HG02588 (cell line): ENCODE measurements at regions not wholly inside any gene's neighbourhood (a gene's known extent, or its start where the extent isn't known, plus 50 kb on each side); places are given as distances from the start of the nearest gene placed in this dataset.
"Not testable (repeated sequence)": the region's sequence is repeated elsewhere in the genome, so short reads cannot be mapped to it uniquely, and the experiment has no call there.

Source experiments
- ATAC-seq: cut with Tn5 transposase; IDR thresholded peaks from one replicate; pipeline ENCODE4 v1.9.1; 2021; ENCODE audit warnings: mild to moderate bottlenecking, moderate library complexity; ENCODE audit not compliant: unreplicated experiment

GRCh38 chr4:43410636-43411035, 518.1 kb downstream of the GRXCR1 start:
- no peak for ATAC-seq

GRCh38 chr4:43411226-43411625, 518.7 kb downstream of the GRXCR1 start:
- ATAC-seq, result no peak

GRCh38 chr4:43423276-43423675, 530.8 kb downstream of the GRXCR1 start:
- ATAC-seq, result no peak

GRCh38 chr4:43425206-43425605, 532.7 kb downstream of the GRXCR1 start:
- ATAC-seq, result no peak

- ATAC-seq, result no peak
Observed at GRCh38 chr4:43435291-43435690, 542.8 kb downstream of the GRXCR1 start.

GRCh38 chr4:43452948-43453347, 560.4 kb downstream of the GRXCR1 start:
- no peak for ATAC-seq

GRCh38 chr4:43456383-43456782, 563.9 kb downstream of the GRXCR1 start:
- no peak for ATAC-seq

- no peak for ATAC-seq
Observed at GRCh38 chr4:43457866-43458265, 565.4 kb downstream of the GRXCR1 start.

- ATAC-seq, result no peak
Observed at GRCh38 chr4:43458293-43458692, 565.8 kb downstream of the GRXCR1 start.

- ATAC-seq, result no peak
Observed at GRCh38 chr4:43471950-43472349, 579.4 kb downstream of the GRXCR1 start.

GRCh38 chr4:43481526-43481925, 589.0 kb downstream of the GRXCR1 start:
- no peak for ATAC-seq

- no peak for ATAC-seq
Observed at GRCh38 chr4:43485196-43485595, 592.7 kb downstream of the GRXCR1 start.

GRCh38 chr4:43496188-43496587, 603.7 kb downstream of the GRXCR1 start:
- ATAC-seq, result no peak

- no peak for ATAC-seq
Observed at GRCh38 chr4:43496602-43497001, 604.1 kb downstream of the GRXCR1 start.

- not testable (repeated sequence) for ATAC-seq
Observed at GRCh38 chr4:43505823-43506222, 613.3 kb downstream of the GRXCR1 start.

- ATAC-seq, result no peak
Observed at GRCh38 chr4:43512253-43512652, 619.7 kb downstream of the GRXCR1 start.

- no peak for ATAC-seq
Observed at GRCh38 chr4:43525646-43526045, 633.1 kb downstream of the GRXCR1 start.

GRCh38 chr4:43547561-43547960, 655.0 kb downstream of the GRXCR1 start:
- ATAC-seq, result no peak

GRCh38 chr4:43550981-43551627, 658.6 kb downstream of the GRXCR1 start:
- ATAC-seq, result no peak

GRCh38 chr4:43556262-43556661, 663.7 kb downstream of the GRXCR1 start:
- no peak for ATAC-seq

GRCh38 chr4:43560047-43560446, 667.5 kb downstream of the GRXCR1 start:
- no peak for ATAC-seq

GRCh38 chr4:43564107-43564506, 671.6 kb downstream of the GRXCR1 start:
- ATAC-seq, result no peak

GRCh38 chr4:43564591-43564990, 672.1 kb downstream of the GRXCR1 start:
- no peak for ATAC-seq
